Endothelial cell of umbilical vein (primary cell): ENCODE measurements at regions not wholly inside any gene's neighbourhood (a gene's known extent, or its start where the extent isn't known, plus 50 kb on each side); places are given as distances from the start of the nearest gene placed in this dataset.
"Not testable (repeated sequence)": the region's sequence is repeated elsewhere in the genome, so short reads cannot be mapped to it uniquely, and the experiment has no call there.

Source experiments
- BruUV-seq: library from RNA; stranded (reverse); fragments of 400-500 nt; replicated peaks from 2 replicates; lab custom pipeline; 2021; lab: Mats Ljungman, UMichigan
- CTCF ChIA-PET: fragments of 300-600, 350-600 bp; sonication (Branson Sonifier 250); formaldehyde crosslinking; loops from one replicate; lab custom pipeline; 2021; ENCODE audit warnings: antibody characterized with exemption, inconsistent platforms; lab: Charles Lee
- POLR2A ChIA-PET: fragments of 300-600, 350-600 bp; sonication (Branson Sonifier 250); formaldehyde crosslinking; loops from one replicate; lab custom pipeline; 2021; ENCODE audit warnings: antibody characterized with exemption, inconsistent platforms; lab: Charles Lee
- DNase-seq: peaks from one replicate; pipeline ENCODE4 v3.0.0-alpha.2; 2011; ENCODE audit warnings: low read depth, low spot score
- FAIRE-seq: peaks from 2 replicates; lab custom pipeline; 2011; peaks lifted over from hg19 to GRCh38; lab: Jason Lieb, UNC
- H2AFZ ChIP-seq: 2 replicates; pipeline ENCODE4 v1.6.0; 2012; ENCODE audit warnings: low read depth, low read length, control low read depth, inconsistent platforms
- H3K27ac ChIP-seq: 2 replicates; pipeline ENCODE4 v1.5.1; 2011; ENCODE audit warnings: low read depth, mild to moderate bottlenecking, control low read depth, low read length, moderate library complexity; ENCODE audit not compliant: insufficient read depth
- H3K27me3 ChIP-seq, 2 experiments: 2 replicates each; pipeline versions ENCODE4 v1.6.0 to v1.6.1; 2011; ENCODE audit warnings: low read length in 2 of 2, mixed read lengths in 1 of 2; ENCODE audit not compliant: control insufficient read depth in 2 of 2, insufficient read depth in 2 of 2
- H3K36me3 ChIP-seq, 2 experiments: 2 replicates in 1 of 2; 3 replicates in 1 of 2; pipeline ENCODE4 v1.5.1; 2011; ENCODE audit warnings: low read length in 2 of 2, mild to moderate bottlenecking in 1 of 2, moderate library complexity in 1 of 2; ENCODE audit not compliant: control insufficient read depth in 2 of 2, insufficient read depth in 2 of 2; ENCODE audit errors: extremely low read depth in 1 of 2
- H3K4me1 ChIP-seq: 3 replicates; pipeline ENCODE4 v1.5.1; 2011; ENCODE audit warnings: mild to moderate bottlenecking, low read length; ENCODE audit not compliant: control insufficient read depth, insufficient read depth; ENCODE audit errors: extremely low read depth
- H3K4me2 ChIP-seq: 2 replicates; pipeline ENCODE4 v1.6.1; 2011; ENCODE audit warnings: low read length, control low read depth, mixed read lengths; ENCODE audit not compliant: insufficient read depth
- H3K4me3 ChIP-seq, 3 experiments: fragments of 200-600 bp in 1 of 3; sonication (generic), shearing (Covaris generic) in 1 of 3; replicated peaks in 1 of 3; 2 replicates each; pipeline ENCODE4 v1.5.1; 2011 to 2016; ENCODE audit warnings: control low read depth in 3 of 3, low read length in 3 of 3, mild to moderate bottlenecking in 2 of 3, inconsistent platforms in 1 of 3, low read depth in 1 of 3, moderate library complexity in 1 of 3; ENCODE audit not compliant: insufficient read depth in 1 of 3
- H3K79me2 ChIP-seq: 2 replicates; pipeline ENCODE4 v1.6.0; 2012; ENCODE audit warnings: low read length, inconsistent platforms; ENCODE audit not compliant: control insufficient read depth, insufficient read depth
- H3K9ac ChIP-seq: replicated peaks from 2 replicates; pipeline ENCODE3; 2011; ENCODE audit warnings: low read length, control low read depth; ENCODE audit not compliant: insufficient read depth; ENCODE audit errors: extremely low read depth
- H3K9me1 ChIP-seq: replicated peaks from 3 replicates; pipeline ENCODE4 v1.6.0; 2011; ENCODE audit warnings: mild to moderate bottlenecking, low read length; ENCODE audit not compliant: control insufficient read depth, insufficient read depth; ENCODE audit errors: extremely low read depth
- H3K9me3 ChIP-seq: replicated peaks from 2 replicates; pipeline ENCODE4 v1.5.1; 2012; ENCODE audit warnings: low read length, inconsistent platforms; ENCODE audit not compliant: control insufficient read depth, insufficient read depth
- H4K20me1 ChIP-seq: replicated peaks from 2 replicates; pipeline ENCODE3; 2011; ENCODE audit warnings: mild to moderate bottlenecking, low read length; ENCODE audit not compliant: control insufficient read depth, insufficient read depth; ENCODE audit errors: extremely low read depth
- CTCF ChIP-seq, 2 donors: IDR thresholded peaks; 1 replicate in 1 of 2; 2 replicates in 1 of 2; pipeline ENCODE4 v1.5.1; 2011; ENCODE audit warnings: low read length in 2 of 2, mild to moderate bottlenecking in 2 of 2, moderate library complexity in 2 of 2, control low read depth in 1 of 2, inconsistent platforms in 1 of 2, low read depth in 1 of 2; ENCODE audit not compliant: insufficient read depth in 1 of 2; ENCODE audit errors: extremely low read depth in 1 of 2
- EZH2 ChIP-seq: IDR thresholded peaks from 2 replicates; pipeline ENCODE4 v1.6.1; 2012; ENCODE audit warnings: borderline replicate concordance, low read depth, mild to moderate bottlenecking, moderate library complexity, low read length, inconsistent platforms; ENCODE audit not compliant: severe bottlenecking
- FOS ChIP-seq: IDR thresholded peaks from 2 replicates; pipeline ENCODE4 v1.6.1; 2011; ENCODE audit warnings: mild to moderate bottlenecking, low read length, moderate library complexity, borderline replicate concordance; ENCODE audit not compliant: insufficient read depth
- GATA2 ChIP-seq: IDR thresholded peaks from 2 replicates; pipeline ENCODE4 v1.7.0; 2011; ENCODE audit warnings: low read depth, mild to moderate bottlenecking, moderate library complexity, mixed read lengths, low read length; ENCODE audit not compliant: insufficient read length, insufficient read depth
- JUN ChIP-seq: IDR thresholded peaks from 2 replicates; pipeline ENCODE4 v1.6.1; 2011; ENCODE audit warnings: borderline replicate concordance, low read depth; ENCODE audit not compliant: insufficient read length, insufficient read depth
- MAX ChIP-seq: IDR thresholded peaks from 2 replicates; pipeline ENCODE4 v1.6.1; 2011; ENCODE audit not compliant: insufficient read depth, insufficient read length
- MYC ChIP-seq: IDR thresholded peaks from one replicate; pipeline ENCODE4 v1.6.1; 2011; ENCODE audit warnings: mild to moderate bottlenecking, low read depth, low read length
- POLR2A ChIP-seq: IDR thresholded peaks from 2 replicates; pipeline ENCODE4 v1.6.1; 2012; ENCODE audit warnings: low read depth, mild to moderate bottlenecking, control low read depth, low read length
- POLR2AphosphoS5 ChIP-seq: IDR thresholded peaks from 2 replicates; pipeline ENCODE4 v1.6.1; 2012; ENCODE audit warnings: low read depth, mild to moderate bottlenecking, control low read depth, low read length, moderate library complexity; ENCODE audit not compliant: insufficient read depth
- dilution Hi-C: fragments of 300-500 bp; cut with MboI; formaldehyde crosslinking; loops from one replicate; pipeline ENCODE4 v1.15.0; 2019; ENCODE audit warnings: low sequenced_read_pairs; ENCODE audit not compliant: extremely low pct_ligation_motif_present
- intact Hi-C: fragments of 100-400 bp; cut with micrococcal nuclease; formaldehyde crosslinking; loops from one replicate; pipeline ENCODE4 v1.10.0; 2022

GRCh38 chr6:86706449-86706848 is 230.9 kb upstream of the HTR1E start:
- ChIA-PET CTCF (no interaction called here), POLR2A (no interaction called here)
- no peaks in the 10 kb centered on the region for H3K27me3 ChIP-seq
- H3K27ac ChIP-seq, result no peak overlapping the region
- H4K20me1 ChIP-seq, result no peaks in the 10 kb centered on the region
- H3K9me1 ChIP-seq, result no peaks in the 10 kb centered on the region
- no peak overlapping the region for H3K4me3 ChIP-seq
- H3K4me1 ChIP-seq, result no peaks in the 10 kb centered on the region
- TF ChIP-seq CTCF (IDR thresholded peaks at IDR 0.05; ENCODE audit: extremely low read depth in 1 of 2, insufficient read depth in 1 of 2, low read depth in 1 of 2, low read length in 2 of 2) (no peak), MAX (no peak), GATA2 (no peak), MYC (no peak), JUN (no peak), EZH2 (no peak), POLR2A (no peak), FOS (no peak), POLR2AphosphoS5 (no peak)
- H3K9me3 ChIP-seq, result peaks cover 2% of the 10 kb centered on the region
- BruUV-seq, result no TSS peak
- H3K4me2 ChIP-seq, result no peak overlapping the region
- FAIRE-seq, result no peak
- no peaks in the 10 kb centered on the region for H3K36me3 ChIP-seq
- no peaks in the 10 kb centered on the region for H3K79me2 ChIP-seq
- dilution Hi-C loops, result no loop called here
- H2AFZ ChIP-seq, result no peak overlapping the region
- intact Hi-C loops, result no loop called here
- H3K9ac ChIP-seq, result no peak overlapping the region
- no peak for DNase-seq

GRCh38 chr6:86701228-86701627 is 236.1 kb upstream of the HTR1E start:
- CTCF ChIA-PET, intact Hi-C loops, FAIRE-seq: not testable (repeated sequence)

More at GRCh38 chr6:86701228-86701627, 236.1 kb upstream of the HTR1E start:
- H2AFZ ChIP-seq, H3K79me2 ChIP-seq, POLR2A ChIA-PET, H3K9me1 ChIP-seq, H4K20me1 ChIP-seq, H3K4me3 ChIP-seq, dilution Hi-C loops, H3K9ac ChIP-seq, H3K27ac ChIP-seq, H3K9me3 ChIP-seq, H3K36me3 ChIP-seq, H3K27me3 ChIP-seq, H3K4me1 ChIP-seq, BruUV-seq, H3K4me2 ChIP-seq, DNase-seq: not testable (repeated sequence)
